ENCODE measurements at regions not wholly inside any gene's neighbourhood (a gene's known extent, or its start where the extent isn't known, plus 50 kb on each side); places are given as distances from the start of the nearest gene placed in this dataset.

GRCh38 chr14:95445676-95446075, 70.8 kb downstream of the SYNE3 start:
- no peak overlapping the region for H3K23ac ChIP-seq (ENCODE audit: low read length)
- H2AFZ ChIP-seq (ENCODE audit: insufficient read depth, low read length, poor library complexity): no peak overlapping the region
- no peak overlapping the region for H2BK5ac ChIP-seq (ENCODE audit: low read depth, low read length, poor library complexity)
- no peak overlapping the region for H3K4me2 ChIP-seq (ENCODE audit: low read length)
- no peak overlapping the region for H3K14ac ChIP-seq (ENCODE audit: low read length)
- no peaks in the 10 kb centered on the region for H3K79me1 ChIP-seq (ENCODE audit: low read length)
- no peak overlapping the region for H4K8ac ChIP-seq (ENCODE audit: low read depth, low read length)
- H3K18ac ChIP-seq (ENCODE audit: low read length): no peak overlapping the region
- H3K36me3 ChIP-seq (ENCODE audit: control insufficient read depth in 1 of 2, insufficient read depth in 2 of 2, low read length in 2 of 2): no peaks in the 10 kb centered on the region
- no peak overlapping the region for H2BK120ac ChIP-seq (ENCODE audit: insufficient read depth, low read length, poor library complexity)
- DNase-seq: no peak
- peaks cover 7 to 12% of the 10 kb centered on the region in 2 experiments for H3K4me1 ChIP-seq (ENCODE audit: control insufficient read depth in 1 of 2, insufficient read depth in 2 of 2, low read length in 2 of 2)
- peak overlapping the region; percentile 50 for H3K9ac ChIP-seq (ENCODE audit: low read length)
- H4K91ac ChIP-seq (ENCODE audit: low read depth, low read length): no peak overlapping the region
- no peaks in the 10 kb centered on the region for H3K79me2 ChIP-seq (ENCODE audit: control insufficient read depth, insufficient read depth, low read length, poor library complexity)
- no peak overlapping the region for H3K4ac ChIP-seq (ENCODE audit: low read depth, low read length)
- no peak overlapping the region for H3K4me3 ChIP-seq (ENCODE audit: low read depth, low read length)
- H3K27me3 ChIP-seq (ENCODE audit: insufficient read depth, low read length): no peaks in the 10 kb centered on the region
- no CpG with 5 or more reads among the region's 6 CpGs for WGBS (ENCODE audit: extremely low coverage, insufficient coverage, insufficient read length)
- no peaks in the 10 kb centered on the region for H3K9me3 ChIP-seq (ENCODE audit: insufficient read depth, low read depth, low read length)
- no peak overlapping the region for H3K27ac ChIP-seq (ENCODE audit: low read depth, low read length)
- no peak overlapping the region for H2AK5ac ChIP-seq (ENCODE audit: low read length)
- H2BK12ac ChIP-seq (ENCODE audit: low read length): no peak overlapping the region
- H4K12ac ChIP-seq (ENCODE audit: low read depth, low read length): no peak overlapping the region

GRCh38 chr14:95445161-95445560, 71.3 kb downstream of the SYNE3 start:
- no peak overlapping the region for H4K12ac ChIP-seq (ENCODE audit: low read depth, low read length)
- no peaks in the 10 kb centered on the region for H3K79me1 ChIP-seq (ENCODE audit: low read length)
- H3K14ac ChIP-seq (ENCODE audit: low read length): no peak overlapping the region
- H3K4me2 ChIP-seq (ENCODE audit: low read length): no peak overlapping the region
- H3K4me1 ChIP-seq (ENCODE audit: control insufficient read depth in 1 of 2, insufficient read depth in 2 of 2, low read length in 2 of 2): peaks cover 7 to 13% of the 10 kb centered on the region in 2 experiments
- H3K27ac ChIP-seq (ENCODE audit: low read depth, low read length): no peak overlapping the region
- DNase-seq: no peak
- H3K4ac ChIP-seq (ENCODE audit: low read depth, low read length): no peak overlapping the region
- no peak overlapping the region for H3K18ac ChIP-seq (ENCODE audit: low read length)
- H3K4me3 ChIP-seq (ENCODE audit: low read depth, low read length): no peak overlapping the region
- no peak overlapping the region for H3K23ac ChIP-seq (ENCODE audit: low read length)
- no peak overlapping the region for H4K91ac ChIP-seq (ENCODE audit: low read depth, low read length)
- H3K36me3 ChIP-seq (ENCODE audit: control insufficient read depth in 1 of 2, insufficient read depth in 2 of 2, low read length in 2 of 2): no peaks in the 10 kb centered on the region
- WGBS (ENCODE audit: extremely low coverage, insufficient coverage, insufficient read length): no CpG with 5 or more reads among the region's 3 CpGs
- no peak overlapping the region for H2BK120ac ChIP-seq (ENCODE audit: insufficient read depth, low read length, poor library complexity)
- no peak overlapping the region for H2AFZ ChIP-seq (ENCODE audit: insufficient read depth, low read length, poor library complexity)
- no peak overlapping the region for H3K9ac ChIP-seq (ENCODE audit: low read length)
- H2AK5ac ChIP-seq (ENCODE audit: low read length): no peak overlapping the region
- H3K27me3 ChIP-seq (ENCODE audit: insufficient read depth, low read length): no peaks in the 10 kb centered on the region
- no peaks in the 10 kb centered on the region for H3K9me3 ChIP-seq (ENCODE audit: insufficient read depth, low read depth, low read length)
- H3K79me2 ChIP-seq (ENCODE audit: control insufficient read depth, insufficient read depth, low read length, poor library complexity): no peaks in the 10 kb centered on the region
- no peak overlapping the region for H2BK5ac ChIP-seq (ENCODE audit: low read depth, low read length, poor library complexity)
- H2BK12ac ChIP-seq (ENCODE audit: low read length): no peak overlapping the region
- H4K8ac ChIP-seq (ENCODE audit: low read depth, low read length): no peak overlapping the region

GRCh38 chr14:95444132-95445129, 72.0 kb downstream of the SYNE3 start:
- H4K91ac ChIP-seq (ENCODE audit: low read depth, low read length): no peak overlapping the region
- no peak overlapping the region for H2AFZ ChIP-seq (ENCODE audit: insufficient read depth, low read length, poor library complexity)
- H3K14ac ChIP-seq (ENCODE audit: low read length): no peak overlapping the region
- no peak overlapping the region for H3K4me3 ChIP-seq (ENCODE audit: low read depth, low read length)
- H3K4me2 ChIP-seq (ENCODE audit: low read length): no peak overlapping the region
- peak overlapping the region; percentile 14 for H3K9ac ChIP-seq (ENCODE audit: low read length)
- H3K4me1 ChIP-seq (ENCODE audit: control insufficient read depth in 1 of 2, insufficient read depth in 2 of 2, low read length in 2 of 2): peaks cover 7 to 13% of the 10 kb centered on the region in 2 experiments
- H2BK12ac ChIP-seq (ENCODE audit: low read length): no peak overlapping the region
- no peak overlapping the region for H3K23ac ChIP-seq (ENCODE audit: low read length)
- no peaks in the 10 kb centered on the region for H3K9me3 ChIP-seq (ENCODE audit: insufficient read depth, low read depth, low read length)
- no peaks in the 10 kb centered on the region for H3K36me3 ChIP-seq (ENCODE audit: control insufficient read depth in 1 of 2, insufficient read depth in 2 of 2, low read length in 2 of 2)
- H4K12ac ChIP-seq (ENCODE audit: low read depth, low read length): no peak overlapping the region
- H3K79me1 ChIP-seq (ENCODE audit: low read length): no peaks in the 10 kb centered on the region
- H3K4ac ChIP-seq (ENCODE audit: low read depth, low read length): no peak overlapping the region
- H2BK120ac ChIP-seq (ENCODE audit: insufficient read depth, low read length, poor library complexity): no peak overlapping the region
- DNase-seq: peak in 1 of 2 donors; percentile 24
- H3K18ac ChIP-seq (ENCODE audit: low read length): no peak overlapping the region
- no peaks in the 10 kb centered on the region for H3K79me2 ChIP-seq (ENCODE audit: control insufficient read depth, insufficient read depth, low read length, poor library complexity)
- H3K27ac ChIP-seq (ENCODE audit: low read depth, low read length): no peak overlapping the region
- no peak overlapping the region for H2BK5ac ChIP-seq (ENCODE audit: low read depth, low read length, poor library complexity)
- no peak overlapping the region for H4K8ac ChIP-seq (ENCODE audit: low read depth, low read length)
- H3K27me3 ChIP-seq (ENCODE audit: insufficient read depth, low read length): no peaks in the 10 kb centered on the region
- no CpG with 5 or more reads among the region's 16 CpGs for WGBS (ENCODE audit: extremely low coverage, insufficient coverage, insufficient read length)
- H2AK5ac ChIP-seq (ENCODE audit: low read length): no peak overlapping the region

- Histone ChIP-seq H3K23ac (ENCODE audit: low read length) (no peak overlapping the region), H4K12ac (ENCODE audit: low read depth, low read length) (no peak overlapping the region), H3K4me3 (ENCODE audit: low read depth, low read length) (no peak overlapping the region), H2BK120ac (ENCODE audit: insufficient read depth, low read length, poor library complexity) (no peak overlapping the region), H3K79me2 (ENCODE audit: control insufficient read depth, insufficient read depth, low read length, poor library complexity) (no peaks in the 10 kb centered on the region), H2AK5ac (ENCODE audit: low read length) (no peak overlapping the region), H3K4me2 (ENCODE audit: low read length) (no peak overlapping the region), H3K4ac (ENCODE audit: low read depth, low read length) (no peak overlapping the region), H3K9me3 (ENCODE audit: insufficient read depth, low read depth, low read length) (no peaks in the 10 kb centered on the region), H2AFZ (ENCODE audit: insufficient read depth, low read length, poor library complexity) (no peak overlapping the region), H3K4me1 (ENCODE audit: control insufficient read depth in 1 of 2, insufficient read depth in 2 of 2, low read length in 2 of 2) (peaks cover 7 to 13% of the 10 kb centered on the region in 2 experiments), H2BK5ac (ENCODE audit: low read depth, low read length, poor library complexity) (no peak overlapping the region), H3K79me1 (ENCODE audit: low read length) (no peaks in the 10 kb centered on the region), H3K36me3 (ENCODE audit: control insufficient read depth in 1 of 2, insufficient read depth in 2 of 2, low read length in 2 of 2) (no peaks in the 10 kb centered on the region), H3K27me3 (ENCODE audit: insufficient read depth, low read length) (no peaks in the 10 kb centered on the region), H2BK12ac (ENCODE audit: low read length) (no peak overlapping the region), H3K9ac (ENCODE audit: low read length) (no peak overlapping the region), H3K14ac (ENCODE audit: low read length) (no peak overlapping the region), H4K8ac (ENCODE audit: low read depth, low read length) (no peak overlapping the region), H4K91ac (ENCODE audit: low read depth, low read length) (no peak overlapping the region), H3K18ac (ENCODE audit: low read length) (no peak overlapping the region), H3K27ac (ENCODE audit: low read depth, low read length) (no peak overlapping the region)
- no CpG with 5 or more reads among the region's 5 CpGs for WGBS (ENCODE audit: extremely low coverage, insufficient coverage, insufficient read length)
- DNase-seq: peak; percentile 78 to 91
These were observed 73.8 kb downstream of the SYNE3 start for GRCh38 chr14:95442633-95443021.

Measured in trophoblast cell (in vitro differentiated cells and primary cell).